IPS-18a (cell line): ENCODE measurements at regions not wholly inside any gene's neighbourhood (a gene's known extent, or its start where the extent isn't known, plus 50 kb on each side); places are given as distances from the start of the nearest gene placed in this dataset.

ENCODE experiments used
- H3K27ac ChIP-seq: one replicate; pipeline ENCODE4 v1.5.1; 2013; ENCODE audit warnings: low read length
- H3K27me3 ChIP-seq: one replicate; pipeline ENCODE4 v1.6.1; 2013; ENCODE audit warnings: mild to moderate bottlenecking, low read length; ENCODE audit not compliant: control insufficient read depth, insufficient read depth
- H3K36me3 ChIP-seq: one replicate; pipeline ENCODE4 v1.6.1; 2013; ENCODE audit warnings: low read depth, low read length; ENCODE audit not compliant: control insufficient read depth
- H3K4me1 ChIP-seq: one replicate; pipeline ENCODE4 v1.6.1; 2013; ENCODE audit warnings: low read depth, low read length; ENCODE audit not compliant: control insufficient read depth
- H3K4me3 ChIP-seq: one replicate; pipeline ENCODE4 v1.5.1; 2013; ENCODE audit warnings: low read length
- H3K9ac ChIP-seq: one replicate; pipeline ENCODE4 v1.6.1; 2013; ENCODE audit warnings: mild to moderate bottlenecking, low read length, moderate library complexity
- H3K9me3 ChIP-seq: one replicate; pipeline ENCODE4 v1.6.1; 2013; ENCODE audit warnings: low read depth, low read length; ENCODE audit not compliant: control insufficient read depth

GRCh38 chr4:89411539-89412309 is 104.1 kb upstream of the GPRIN3 start:
- Histone ChIP-seq H3K4me1 (no peaks in the 10 kb centered on the region), H3K27ac (no peak overlapping the region), H3K36me3 (no peaks in the 10 kb centered on the region), H3K4me3 (no peak overlapping the region), H3K27me3 (no peaks in the 10 kb centered on the region), H3K9ac (no peak overlapping the region), H3K9me3 (no peaks in the 10 kb centered on the region)

- Histone ChIP-seq H3K9ac (no peak overlapping the region), H3K4me3 (no peak overlapping the region), H3K27me3 (no peaks in the 10 kb centered on the region), H3K27ac (no peak overlapping the region), H3K4me1 (no peaks in the 10 kb centered on the region), H3K36me3 (no peaks in the 10 kb centered on the region), H3K9me3 (no peaks in the 10 kb centered on the region)
These were observed 103.1 kb upstream of the GPRIN3 start for GRCh38 chr4:89410687-89411086.

GRCh38 chr4:89404530-89404929 is 96.9 kb upstream of the GPRIN3 start:
- no peaks in the 10 kb centered on the region for H3K4me1 ChIP-seq
- no peak overlapping the region for H3K27ac ChIP-seq
- no peak overlapping the region for H3K9ac ChIP-seq
- H3K36me3 ChIP-seq, result no peaks in the 10 kb centered on the region
- H3K4me3 ChIP-seq, result no peak overlapping the region
- H3K9me3 ChIP-seq, result no peaks in the 10 kb centered on the region
- no peaks in the 10 kb centered on the region for H3K27me3 ChIP-seq

GRCh38 chr4:89403826-89404225 is 96.2 kb upstream of the GPRIN3 start:
- Histone ChIP-seq H3K36me3 (no peaks in the 10 kb centered on the region), H3K4me3 (no peak overlapping the region), H3K9ac (no peak overlapping the region), H3K27ac (no peak overlapping the region), H3K9me3 (no peaks in the 10 kb centered on the region), H3K27me3 (no peaks in the 10 kb centered on the region), H3K4me1 (no peaks in the 10 kb centered on the region)

- no peaks in the 10 kb centered on the region for H3K9me3 ChIP-seq
- no peaks in the 10 kb centered on the region for H3K27me3 ChIP-seq
- H3K4me3 ChIP-seq, result no peak overlapping the region
- no peak overlapping the region for H3K9ac ChIP-seq
- H3K36me3 ChIP-seq, result no peaks in the 10 kb centered on the region
- no peaks in the 10 kb centered on the region for H3K4me1 ChIP-seq
- no peak overlapping the region for H3K27ac ChIP-seq
These were observed 92.9 kb upstream of the GPRIN3 start for GRCh38 chr4:89400287-89401035.

GRCh38 chr4:89398644-89399043 is 91.0 kb upstream of the GPRIN3 start:
- Histone ChIP-seq H3K4me3 (no peak overlapping the region), H3K27me3 (no peaks in the 10 kb centered on the region), H3K4me1 (no peaks in the 10 kb centered on the region), H3K27ac (no peak overlapping the region), H3K36me3 (no peaks in the 10 kb centered on the region), H3K9me3 (no peaks in the 10 kb centered on the region), H3K9ac (no peak overlapping the region)

GRCh38 chr4:89398146-89398545 is 90.5 kb upstream of the GPRIN3 start:
- Histone ChIP-seq H3K27me3 (no peaks in the 10 kb centered on the region), H3K4me1 (no peaks in the 10 kb centered on the region), H3K36me3 (no peaks in the 10 kb centered on the region), H3K4me3 (no peak overlapping the region), H3K27ac (no peak overlapping the region), H3K9me3 (no peaks in the 10 kb centered on the region), H3K9ac (no peak overlapping the region)

- Histone ChIP-seq H3K9ac (no peak overlapping the region), H3K9me3 (no peaks in the 10 kb centered on the region), H3K4me3 (no peak overlapping the region), H3K4me1 (no peaks in the 10 kb centered on the region), H3K27me3 (no peaks in the 10 kb centered on the region), H3K27ac (no peak overlapping the region), H3K36me3 (no peaks in the 10 kb centered on the region)
These were observed 89.8 kb upstream of the GPRIN3 start for GRCh38 chr4:89397441-89397840.

GRCh38 chr4:89382439-89382838 is 74.8 kb upstream of the GPRIN3 start:
- Histone ChIP-seq H3K27ac (no peak overlapping the region), H3K36me3 (no peaks in the 10 kb centered on the region), H3K4me1 (no peaks in the 10 kb centered on the region), H3K27me3 (no peaks in the 10 kb centered on the region), H3K9me3 (no peaks in the 10 kb centered on the region), H3K9ac (no peak overlapping the region), H3K4me3 (no peak overlapping the region)

- Histone ChIP-seq H3K4me3 (no peak overlapping the region), H3K9ac (no peak overlapping the region), H3K4me1 (no peaks in the 10 kb centered on the region), H3K36me3 (no peaks in the 10 kb centered on the region), H3K27me3 (no peaks in the 10 kb centered on the region), H3K27ac (no peak overlapping the region), H3K9me3 (no peaks in the 10 kb centered on the region)
These were observed 73.4 kb upstream of the GPRIN3 start for GRCh38 chr4:89380980-89381379.

- H3K4me1 ChIP-seq, result no peaks in the 10 kb centered on the region
- no peak overlapping the region for H3K9ac ChIP-seq
- H3K27me3 ChIP-seq, result no peaks in the 10 kb centered on the region
- H3K27ac ChIP-seq, result no peak overlapping the region
- no peak overlapping the region for H3K4me3 ChIP-seq
- H3K9me3 ChIP-seq, result no peaks in the 10 kb centered on the region
- no peaks in the 10 kb centered on the region for H3K36me3 ChIP-seq
These were observed 72.0 kb upstream of the GPRIN3 start for GRCh38 chr4:89379511-89380044.
